ENCODE measurements at regions not wholly inside any gene's neighbourhood (a gene's known extent, or its start where the extent isn't known, plus 50 kb on each side); places are given as distances from the start of the nearest gene placed in this dataset.

- TF ChIP-seq, protein P1, sequence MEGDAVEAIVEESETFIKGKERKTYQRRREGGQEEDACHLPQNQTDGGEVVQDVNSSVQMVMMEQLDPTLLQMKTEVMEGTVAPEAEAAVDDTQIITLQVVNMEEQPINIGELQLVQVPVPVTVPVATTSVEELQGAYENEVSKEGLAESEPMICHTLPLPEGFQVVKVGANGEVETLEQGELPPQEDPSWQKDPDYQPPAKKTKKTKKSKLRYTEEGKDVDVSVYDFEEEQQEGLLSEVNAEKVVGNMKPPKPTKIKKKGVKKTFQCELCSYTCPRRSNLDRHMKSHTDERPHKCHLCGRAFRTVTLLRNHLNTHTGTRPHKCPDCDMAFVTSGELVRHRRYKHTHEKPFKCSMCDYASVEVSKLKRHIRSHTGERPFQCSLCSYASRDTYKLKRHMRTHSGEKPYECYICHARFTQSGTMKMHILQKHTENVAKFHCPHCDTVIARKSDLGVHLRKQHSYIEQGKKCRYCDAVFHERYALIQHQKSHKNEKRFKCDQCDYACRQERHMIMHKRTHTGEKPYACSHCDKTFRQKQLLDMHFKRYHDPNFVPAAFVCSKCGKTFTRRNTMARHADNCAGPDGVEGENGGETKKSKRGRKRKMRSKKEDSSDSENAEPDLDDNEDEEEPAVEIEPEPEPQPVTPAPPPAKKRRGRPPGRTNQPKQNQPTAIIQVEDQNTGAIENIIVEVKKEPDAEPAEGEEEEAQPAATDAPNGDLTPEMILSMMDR (IDR thresholded peaks at IDR 0.05; ENCODE audit: borderline replicate concordance, extremely low read depth, insufficient read depth), result no peak
- Histone ChIP-seq H3K9ac (ENCODE audit: low read length in 3 of 3) (no peak overlapping the region), H3K36me3 (ENCODE audit: control insufficient read depth in 2 of 3, insufficient read depth in 3 of 3, low read length in 3 of 3) (no peaks in the 10 kb centered on the region), H3K27me3 (ENCODE audit: control insufficient read depth, insufficient read depth, low read length) (no peaks in the 10 kb centered on the region), H3K4me3 (ENCODE audit: low read length in 3 of 3) (no peak overlapping the region), H3K9me3 (ENCODE audit: control insufficient read depth in 2 of 3, insufficient read depth in 1 of 3, low read length in 3 of 3) (no peaks in the 10 kb centered on the region), H3K4me1 (ENCODE audit: control insufficient read depth in 2 of 3, insufficient read depth in 2 of 3, low read depth in 1 of 3, low read length in 3 of 3) (no peaks in the 10 kb centered on the region), H3K27ac (ENCODE audit: low read depth in 2 of 2, low read length in 2 of 2) (no peak overlapping the region)
- no peak for DNase-seq
- no peak for FAIRE-seq
- intact Hi-C loops (cut with DNase I), result no loop called here
Observed at GRCh38 chr5:120236360-120236759, 227.7 kb upstream of the PRR16 start.

- no peak for FAIRE-seq
- Histone ChIP-seq H3K9me3 (ENCODE audit: control insufficient read depth in 2 of 3, insufficient read depth in 1 of 3, low read length in 3 of 3) (no peaks in the 10 kb centered on the region), H3K27me3 (ENCODE audit: control insufficient read depth, insufficient read depth, low read length) (no peaks in the 10 kb centered on the region), H3K4me3 (ENCODE audit: low read length in 3 of 3) (no peak overlapping the region), H3K9ac (ENCODE audit: low read length in 3 of 3) (no peak overlapping the region), H3K36me3 (ENCODE audit: control insufficient read depth in 2 of 3, insufficient read depth in 3 of 3, low read length in 3 of 3) (no peaks in the 10 kb centered on the region), H3K4me1 (ENCODE audit: control insufficient read depth in 2 of 3, insufficient read depth in 2 of 3, low read depth in 1 of 3, low read length in 3 of 3) (no peaks in the 10 kb centered on the region), H3K27ac (ENCODE audit: low read depth in 2 of 2, low read length in 2 of 2) (no peak overlapping the region)
- TF ChIP-seq, protein P1 (IDR thresholded peaks at IDR 0.05; ENCODE audit: borderline replicate concordance, extremely low read depth, insufficient read depth), result no peak
- no peak for DNase-seq
- intact Hi-C loops (cut with DNase I), result no loop called here
Observed at GRCh38 chr5:120239086-120239485, 225.0 kb upstream of the PRR16 start.

- Histone ChIP-seq H3K27me3 (ENCODE audit: control insufficient read depth, insufficient read depth, low read length) (no peaks in the 10 kb centered on the region), H3K27ac (ENCODE audit: low read depth in 2 of 2, low read length in 2 of 2) (no peak overlapping the region), H3K9me3 (ENCODE audit: control insufficient read depth in 2 of 3, insufficient read depth in 1 of 3, low read length in 3 of 3) (no peaks in the 10 kb centered on the region), H3K4me3 (ENCODE audit: low read length in 3 of 3) (no peak overlapping the region), H3K4me1 (ENCODE audit: control insufficient read depth in 2 of 3, insufficient read depth in 2 of 3, low read depth in 1 of 3, low read length in 3 of 3) (no peaks in the 10 kb centered on the region), H3K9ac (ENCODE audit: low read length in 3 of 3) (no peak overlapping the region), H3K36me3 (ENCODE audit: control insufficient read depth in 2 of 3, insufficient read depth in 3 of 3, low read length in 3 of 3) (no peaks in the 10 kb centered on the region)
- intact Hi-C loops (cut with DNase I), result no loop called here
- TF ChIP-seq, protein P1 (IDR thresholded peaks at IDR 0.05; ENCODE audit: borderline replicate concordance, extremely low read depth, insufficient read depth), result no peak
- FAIRE-seq (no peak), DNase-seq (no peak)
Observed at GRCh38 chr5:120240706-120241105, 223.4 kb upstream of the PRR16 start.

DNA sequence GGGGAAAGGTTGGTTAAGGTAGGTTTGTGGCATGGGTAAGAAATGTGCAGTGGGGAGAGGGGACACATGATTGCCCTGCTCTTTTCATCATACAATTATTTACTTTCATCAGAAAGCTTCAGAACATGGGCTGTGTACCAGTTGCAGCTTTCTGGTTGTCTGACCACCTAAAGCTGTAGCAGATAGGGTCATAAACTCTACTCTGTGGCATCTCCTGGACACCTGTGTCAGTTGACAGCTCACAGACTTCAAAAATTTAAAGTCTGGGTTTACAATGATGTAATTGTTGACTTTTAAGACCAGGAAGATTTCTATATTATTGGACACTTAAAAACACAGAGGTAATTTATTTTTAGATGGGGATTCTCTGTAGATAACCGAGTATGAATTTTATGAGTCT lies 222.7 kb upstream of the PRR16 start:
- H3K9ac ChIP-seq (ENCODE audit: low read length in 3 of 3), result no peak overlapping the region
- FAIRE-seq (no peak), DNase-seq (no peak)
- intact Hi-C loops (cut with DNase I), result no loop called here
- H3K27me3 ChIP-seq (ENCODE audit: control insufficient read depth, insufficient read depth, low read length), result no peaks in the 10 kb centered on the region
- H3K9me3 ChIP-seq (ENCODE audit: control insufficient read depth in 2 of 3, insufficient read depth in 1 of 3, low read length in 3 of 3), result no peaks in the 10 kb centered on the region
- no peaks in the 10 kb centered on the region for H3K4me1 ChIP-seq (ENCODE audit: control insufficient read depth in 2 of 3, insufficient read depth in 2 of 3, low read depth in 1 of 3, low read length in 3 of 3)
- no peak overlapping the region for H3K27ac ChIP-seq (ENCODE audit: low read depth in 2 of 2, low read length in 2 of 2)
- no peaks in the 10 kb centered on the region for H3K36me3 ChIP-seq (ENCODE audit: control insufficient read depth in 2 of 3, insufficient read depth in 3 of 3, low read length in 3 of 3)
- TF ChIP-seq, protein P1 (IDR thresholded peaks at IDR 0.05; ENCODE audit: borderline replicate concordance, extremely low read depth, insufficient read depth), result no peak
- H3K4me3 ChIP-seq (ENCODE audit: low read length in 3 of 3), result no peak overlapping the region
